GM10248 (cell line): ENCODE measurements at regions not wholly inside any gene's neighbourhood (a gene's known extent, or its start where the extent isn't known, plus 50 kb on each side); places are given as distances from the start of the nearest gene placed in this dataset.
"Not testable (repeated sequence)": the region's sequence is repeated elsewhere in the genome, so short reads cannot be mapped to it uniquely, and the experiment has no call there.

Experiments
- CTCF ChIA-PET: fragments of 300-600 bp; sonication (Branson Sonifier 250); formaldehyde crosslinking; extraction: SDS; loops from one replicate; lab custom pipeline; 2021; ENCODE audit warnings: antibody characterized with exemption; lab: Yijun Ruan, JAX
- POLR2A ChIA-PET: fragments of 350-650 bp; sonication (Branson Sonifier 250); formaldehyde crosslinking; extraction: SDS; loops from one replicate; lab custom pipeline; 2020; ENCODE audit warnings: antibody characterized with exemption; lab: Yijun Ruan, JAX
- DNase-seq: peaks from one replicate; pipeline ENCODE4 v3.0.0; 2012; ENCODE audit errors: extremely low spot score
- CTCF ChIP-seq: IDR thresholded peaks from 2 replicates; pipeline ENCODE4 v1.5.1; 2012; ENCODE audit warnings: mild to moderate bottlenecking, low read depth; ENCODE audit errors: extremely low read depth, missing control alignments, control extremely low read depth

- POLR2A ChIA-PET: no interaction called here
- DNase-seq: no peak
- CTCF ChIA-PET: no interaction called here
- no peak for TF ChIP-seq CTCF
Observed at GRCh38 chr5:105619725-105620124, 2051.0 kb downstream of the EFNA5 start.

DNA sequence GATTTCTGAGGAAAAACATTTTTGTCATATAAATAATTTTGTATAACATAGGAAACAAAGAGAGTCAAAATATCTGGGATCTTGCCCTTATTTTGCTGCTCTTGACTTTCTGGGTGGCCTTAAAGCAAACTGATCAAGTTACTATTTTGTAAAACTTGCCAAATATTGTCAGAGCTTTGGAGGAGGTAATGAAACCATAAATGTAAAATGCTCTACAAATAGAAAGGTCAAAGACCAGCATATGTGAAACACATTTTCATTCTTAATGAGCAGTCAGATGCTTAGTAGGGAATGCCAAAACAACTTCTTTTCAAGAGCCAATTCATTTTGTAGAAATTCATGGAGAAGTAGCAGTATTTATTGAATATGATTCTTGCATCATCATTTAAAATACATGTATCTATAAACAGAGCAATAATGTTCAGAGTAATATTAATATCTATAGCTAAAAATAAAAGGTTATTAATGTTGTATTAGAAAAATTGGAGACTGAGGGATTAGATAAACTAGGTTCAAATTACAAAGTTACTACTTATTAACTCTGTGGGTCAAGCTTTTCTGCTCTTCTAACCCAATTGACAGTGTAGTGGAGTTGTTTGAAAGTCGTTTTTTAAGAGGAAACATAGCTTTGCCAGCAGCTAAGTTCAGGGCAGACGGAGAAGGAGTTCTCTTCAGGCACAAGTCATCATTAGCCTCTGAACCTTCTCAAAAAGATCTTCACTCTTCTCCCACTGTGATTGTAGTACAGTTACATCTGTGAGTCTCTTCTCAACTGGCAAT is 2053.1 kb downstream of the EFNA5 start:
- DNase-seq: no peak
- POLR2A ChIA-PET: no interaction called here
- no peak for TF ChIP-seq CTCF
- CTCF ChIA-PET: interaction anchor here (1.9 kb wide), 1 partner anchor 21 kb away, joined by 5 read pairs; no protein-coding TSS in a partner anchor

DNA sequence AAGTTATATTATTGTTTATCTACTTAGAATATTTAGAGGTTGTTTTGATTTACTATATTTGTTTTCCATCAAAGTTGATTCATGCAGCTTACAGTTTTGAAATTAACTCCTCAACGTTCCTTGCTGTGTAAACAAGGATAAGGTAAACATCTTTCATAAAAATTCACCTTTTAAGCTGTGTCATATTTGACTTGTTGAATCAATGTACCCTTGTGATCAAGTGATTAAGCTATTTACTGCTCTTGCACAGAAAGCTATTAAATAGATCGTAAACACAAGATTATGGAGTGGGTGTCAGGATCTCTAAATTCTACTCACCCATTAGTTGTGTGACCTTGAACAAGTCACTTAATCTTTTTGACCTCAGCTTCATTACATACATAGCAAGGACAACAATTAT is 2054.0 kb upstream of the NUDT12 start:
- POLR2A ChIA-PET: interaction anchor here (0.6 kb wide), 1 partner anchor 1812 kb away, joined by 3 read pairs; no protein-coding TSS in a partner anchor
- CTCF ChIA-PET: interaction anchor here (1.9 kb wide), 1 partner anchor 22 kb away, joined by 5 read pairs; no protein-coding TSS in a partner anchor
- TF ChIP-seq CTCF: no peak
- DNase-seq: no peak

- DNase-seq, POLR2A ChIA-PET: not testable (repeated sequence)
Observed at GRCh38 chr5:105602406-105602805, 2039.8 kb upstream of the NUDT12 start.

DNA sequence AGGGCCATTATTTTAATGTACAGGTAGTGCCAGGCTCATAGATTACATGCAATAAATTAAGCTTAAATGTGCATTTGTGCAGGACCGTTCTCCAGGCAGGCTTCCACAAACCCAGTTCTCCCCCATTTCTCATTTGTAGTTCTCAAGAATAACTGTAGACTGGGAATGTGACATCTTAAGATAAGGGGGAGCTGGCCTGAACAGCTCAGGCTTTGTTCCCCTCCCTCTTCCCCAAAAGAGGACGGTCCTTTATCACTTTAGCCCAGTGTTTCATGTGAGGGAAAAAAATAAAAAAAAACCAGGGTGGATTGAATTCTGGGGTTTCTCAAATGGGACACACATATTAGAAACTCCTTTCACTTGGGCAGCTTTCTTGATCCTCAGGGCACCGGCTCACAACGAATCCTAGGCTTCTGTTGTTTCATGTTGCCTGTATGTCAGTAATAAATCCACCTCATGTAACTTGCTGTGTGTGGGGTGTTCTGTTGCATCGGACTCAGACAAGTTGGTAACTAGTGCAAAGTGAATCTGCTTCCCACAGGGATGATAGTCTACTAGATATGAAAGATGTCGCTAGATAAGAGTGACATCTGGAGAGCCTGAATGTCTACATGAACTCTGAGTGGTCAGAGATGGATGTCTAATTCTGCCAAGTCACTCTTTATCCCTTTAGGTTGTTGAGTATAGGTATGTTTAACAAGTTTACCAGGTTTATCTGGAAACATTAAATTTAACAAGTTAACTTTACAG is 2030.6 kb upstream of the NUDT12 start:
- CTCF ChIA-PET: interaction anchor here (0.9 to 1.6 kb wide), 4 partner anchors 9 to 22 kb away, joined by 3 to 4 read pairs (median 3); no protein-coding TSS in a partner anchor
- POLR2A ChIA-PET: no interaction called here
- DNase-seq: no peak
- no peak for TF ChIP-seq CTCF

More at GRCh38 chr5:105602406-105602805, 2039.8 kb upstream of the NUDT12 start:
- CTCF ChIA-PET: not testable (repeated sequence)

DNA sequence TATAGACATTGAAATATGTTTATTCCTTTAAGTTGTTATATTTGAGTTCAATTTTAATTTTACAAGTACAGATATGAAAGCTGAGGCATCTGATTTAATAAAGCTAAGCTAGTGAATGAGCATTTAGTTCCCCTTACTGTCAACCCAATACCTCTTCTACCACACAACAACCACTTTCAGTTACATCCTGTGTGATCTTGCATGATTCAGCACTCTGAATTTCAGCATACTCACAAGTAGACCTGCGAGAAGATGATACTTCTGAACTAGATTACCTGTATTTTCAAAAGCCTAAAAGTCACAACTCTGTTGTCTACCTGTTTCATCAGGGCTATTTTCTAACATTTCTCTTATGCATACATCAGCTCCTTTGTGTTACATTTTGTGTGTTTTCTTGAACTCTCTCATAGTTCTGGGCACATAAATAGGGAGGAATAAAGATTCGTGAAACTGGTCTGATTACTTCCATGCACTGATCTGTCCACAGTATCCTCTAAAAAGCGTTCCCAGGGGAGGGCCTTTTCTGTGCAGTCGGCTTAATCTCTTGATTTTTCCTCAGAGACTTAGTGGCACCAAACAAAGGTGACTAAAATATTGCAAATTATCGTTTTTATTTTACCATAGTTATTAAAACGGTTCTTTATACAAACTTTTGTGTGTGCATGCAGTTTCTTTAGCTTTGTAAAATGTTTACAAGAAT is 2025.5 kb upstream of the NUDT12 start:
- TF ChIP-seq CTCF: no peak
- CTCF ChIA-PET: no interaction called here
- DNase-seq: no peak
- POLR2A ChIA-PET: no interaction called here
